ENCODE measurements at regions not wholly inside any gene's neighbourhood (a gene's known extent, or its start where the extent isn't known, plus 50 kb on each side); places are given as distances from the start of the nearest gene placed in this dataset.

- TF ChIP-seq ZNF462 (CRISPR knock-in tag; IDR thresholded peaks at IDR 0.05) (no peak), ZNF331 (CRISPR knock-in tag; IDR thresholded peaks at IDR 0.05; ENCODE audit: low read depth) (no peak), EZH2 (IDR thresholded peaks at IDR 0.05; ENCODE audit: low read depth, unreplicated experiment) (no peak), CTCF (conservative IDR thresholded peaks at IDR 0.05; ENCODE audit: low read depth in 2 of 2) (no peak), CREB1 (CRISPR knock-in tag; IDR thresholded peaks at IDR 0.05; ENCODE audit: low read depth) (no peak), EZH2phosphoT487 (IDR thresholded peaks at IDR 0.05; ENCODE audit: unreplicated experiment) (no peak), STAT1 (IDR thresholded peaks at IDR 0.05; ENCODE audit: unreplicated experiment) (no peak)
Observed at GRCh38 chr5:28691526-28691925, 1653.1 kb upstream of the CDH9 start (continued).

GRCh38 chr5:28685794-28686193, 1647.4 kb upstream of the CDH9 start:
- TF ChIP-seq EZH2phosphoT487 (IDR thresholded peaks at IDR 0.05; ENCODE audit: unreplicated experiment) = no peak
- TF ChIP-seq CREB1 (CRISPR knock-in tag; IDR thresholded peaks at IDR 0.05; ENCODE audit: low read depth) = no peak
- TF ChIP-seq CTCF (conservative IDR thresholded peaks at IDR 0.05; ENCODE audit: low read depth in 2 of 2) = no peak
- no peak for TF ChIP-seq JUNB (IDR thresholded peaks at IDR 0.05; ENCODE audit: unreplicated experiment)
- H3K36me3 ChIP-seq (ENCODE audit: insufficient read depth) = no peaks in the 10 kb centered on the region
- H3K79me2 ChIP-seq (replicated peaks; ENCODE audit: insufficient read depth) = no peaks in the 10 kb centered on the region
- Mint-ChIP-seq H3K9me3 (no peaks in the 10 kb centered on the region), H3K27ac (no peak overlapping the region), H3K4me1 (no peaks in the 10 kb centered on the region), H3K27me3 (ENCODE audit: insufficient read depth, low read depth, poor library complexity) (no peaks in the 10 kb centered on the region), H3K36me3 (ENCODE audit: low read depth) (no peaks in the 10 kb centered on the region), H3K4me3 (no peak overlapping the region)
- H3F3A ChIP-seq (replicated peaks; ENCODE audit: low read depth) = no peaks in the 10 kb centered on the region
- no peak overlapping the region for H3K4me2 ChIP-seq
- ATAC-seq (no peak), DNase-seq (ENCODE audit: low spot score) (no peak)
- H3K27ac ChIP-seq (ENCODE audit: low read depth) = no peak overlapping the region
- H2AFZ ChIP-seq = no peak overlapping the region
- H3K4me3 ChIP-seq = no peak overlapping the region
- no peaks in the 10 kb centered on the region for H4K20me1 ChIP-seq (replicated peaks; ENCODE audit: insufficient read depth)
- no peaks in the 10 kb centered on the region for H3K27me3 ChIP-seq (ENCODE audit: insufficient read depth)
- no peaks in the 10 kb centered on the region for H3K9me2 ChIP-seq (ENCODE audit: insufficient read depth)
- no peaks in the 10 kb centered on the region for H3K4me1 ChIP-seq (ENCODE audit: insufficient read depth)

Data from GM23338 (cell line).